Right ventricle myocardium superior (tissue), 1 donor: ENCODE measurements at regions not wholly inside any gene's neighbourhood (a gene's known extent, or its start where the extent isn't known, plus 50 kb on each side); places are given as distances from the start of the nearest gene placed in this dataset.

Experiments
- ATAC-seq: fragments of 200-7000 bp; cut with Tn5 transposase; one replicate; pipeline ENCODE4 v1.9.1; 2020; ENCODE audit warnings: mild to moderate bottlenecking; ENCODE audit not compliant: poor library complexity
- DNase-seq: peaks from one replicate; pipeline ENCODE4 v3.0.0-alpha.2; 2020
- intact Hi-C: fragments of 100-400 bp; cut with DNase I; formaldehyde crosslinking; loops from one replicate; pipeline ENCODE4 v1.11.2; 2022
- donor health status: DM: no; HTN: yes; CAD: no; lungs with severe emphysema.

DNA sequence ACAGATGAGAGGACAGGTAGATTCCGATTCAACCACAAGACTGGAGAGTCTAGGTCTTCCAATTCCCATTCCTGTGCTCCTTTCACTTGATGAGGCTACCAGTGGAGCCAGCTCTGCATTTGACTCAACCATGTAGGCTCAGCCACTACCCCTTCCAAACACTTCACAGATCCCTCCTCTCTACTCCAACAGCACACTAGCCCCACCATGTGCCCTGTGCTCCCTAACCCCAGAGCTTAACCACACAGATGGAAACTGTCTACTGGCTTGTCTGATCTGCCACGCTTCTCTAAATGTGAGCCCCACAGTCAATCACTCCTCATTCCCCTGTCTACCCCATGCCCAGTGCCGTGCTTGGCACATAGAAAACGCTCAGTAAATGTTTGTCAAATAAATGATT lies 508.2 kb downstream of the CDK5RAP2 start:
- intact Hi-C loops: no loop called here
- DNase-seq (no peak), ATAC-seq (no peak)

DNA sequence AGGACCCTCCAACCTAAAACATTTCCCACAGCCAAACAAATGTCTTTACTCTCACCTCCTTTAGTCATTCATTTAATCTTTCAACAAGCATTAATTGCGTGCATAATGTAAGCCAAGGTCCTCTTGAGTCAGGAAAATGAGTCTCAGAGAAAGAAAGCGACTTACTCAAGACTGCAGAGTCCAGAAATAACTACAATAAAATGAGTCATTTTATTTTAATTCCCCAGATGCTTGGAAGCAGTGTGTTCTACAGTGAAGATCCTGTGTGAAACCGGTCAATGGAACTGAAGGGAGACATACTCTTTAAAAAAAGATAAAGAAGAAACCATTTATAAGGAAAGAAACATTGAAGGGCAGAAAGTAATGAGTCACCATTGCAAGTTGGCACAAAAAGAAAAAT lies 513.7 kb downstream of the CDK5RAP2 start:
- intact Hi-C loops: no loop called here
- DNase-seq: no peak
- ATAC-seq: no peak

GRCh38 chr9:120065151-120065550 lies 514.8 kb downstream of the CDK5RAP2 start:
- DNase-seq: no peak
- intact Hi-C loops: no loop called here

DNA sequence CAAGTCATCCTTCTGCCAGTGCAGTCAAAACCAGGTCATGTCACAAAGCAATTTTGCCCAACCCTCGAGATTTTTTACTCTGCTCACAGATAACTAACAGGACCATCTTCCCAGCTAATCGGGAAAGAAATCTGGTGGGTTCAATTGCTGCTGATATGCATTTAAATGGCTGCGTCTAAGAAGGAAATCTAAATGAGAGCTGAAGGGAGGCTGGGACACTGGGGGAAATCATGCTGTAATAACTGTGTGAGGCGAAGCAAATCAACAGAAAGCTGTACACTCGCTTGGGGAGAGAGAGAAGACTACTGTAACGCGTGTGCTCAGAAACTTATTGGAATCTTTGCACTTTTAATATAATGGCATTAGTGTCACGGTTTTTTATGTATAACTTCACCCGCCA lies 535.0 kb downstream of the CDK5RAP2 start:
- intact Hi-C loops: no loop called here
- DNase-seq (no peak), ATAC-seq (no peak)

More at GRCh38 chr9:120065151-120065550, 514.8 kb downstream of the CDK5RAP2 start:
- no peak for ATAC-seq

- intact Hi-C loops: no loop called here
- ATAC-seq: no peak
- no peak for DNase-seq
Measured at GRCh38 chr9:120043448-120043847, 536.5 kb downstream of the CDK5RAP2 start.

DNA sequence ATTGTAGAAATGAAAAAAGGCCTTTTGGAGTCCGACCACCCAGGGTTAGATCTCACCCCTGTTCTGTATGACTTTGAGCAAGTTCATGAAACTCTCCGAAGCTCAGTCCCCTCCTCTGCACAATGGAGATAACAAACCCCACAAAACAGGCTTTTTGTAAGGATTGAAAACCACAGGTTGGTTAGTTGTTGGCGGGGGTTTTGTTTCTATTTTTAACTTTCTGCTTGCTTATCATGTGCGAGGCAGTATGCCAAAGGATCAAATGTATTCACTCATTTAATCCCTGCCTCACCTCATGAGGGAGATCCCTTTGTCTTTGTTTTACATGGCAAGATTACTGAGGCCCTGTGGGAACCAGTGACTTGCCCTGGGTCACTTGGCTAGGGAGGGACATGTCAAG lies 539.1 kb downstream of the CDK5RAP2 start:
- intact Hi-C loops: no loop called here
- no peak for DNase-seq
- no peak for ATAC-seq

DNA sequence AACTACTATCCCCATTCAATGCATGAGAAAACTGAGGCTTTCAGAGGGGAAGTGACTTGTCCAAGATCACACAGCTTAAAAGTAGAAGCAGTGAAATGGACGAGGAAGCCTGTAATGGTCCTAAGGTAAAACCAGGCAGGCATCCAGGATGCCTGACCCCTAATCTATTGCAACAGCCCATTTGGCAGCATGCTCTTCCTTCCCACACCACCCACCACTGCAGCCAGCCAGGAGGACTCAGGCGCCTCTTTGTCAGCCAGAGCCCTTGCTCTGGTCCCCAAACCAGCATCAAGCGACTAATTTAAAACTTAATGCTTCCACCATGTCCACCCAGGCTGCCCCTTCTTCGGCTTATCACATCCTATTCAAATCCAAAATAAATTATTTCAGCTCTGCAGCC lies 541.6 kb downstream of the CDK5RAP2 start:
- ATAC-seq: no peak
- intact Hi-C loops: no loop called here
- no peak for DNase-seq

DNA sequence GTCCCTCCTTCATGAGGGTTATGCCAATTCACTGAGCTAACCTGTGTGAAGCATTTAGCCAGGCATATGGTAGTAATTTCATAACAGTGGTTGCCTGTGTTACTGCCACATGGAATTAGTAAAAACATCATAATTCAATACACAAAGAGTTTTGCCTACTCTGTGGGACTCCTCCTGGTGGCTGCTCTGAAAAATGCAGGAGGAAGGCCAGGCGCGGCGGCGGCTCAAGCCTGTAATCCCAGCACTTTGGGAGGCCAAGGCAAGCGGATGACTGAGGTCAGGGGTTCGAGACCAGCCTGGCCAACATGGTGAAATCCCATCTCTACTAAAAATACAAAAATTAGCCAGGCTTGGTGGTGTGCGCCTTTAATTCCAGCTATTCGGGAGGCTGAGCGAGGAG lies 547.3 kb downstream of the CDK5RAP2 start:
- ATAC-seq (no peak), DNase-seq (no peak)
- intact Hi-C loops: no loop called here

GRCh38 chr9:120030847-120031246 lies 549.1 kb downstream of the CDK5RAP2 start:
- ATAC-seq (no peak), DNase-seq (no peak)
- intact Hi-C loops: no loop called here

GRCh38 chr9:120018550-120018949 lies 561.4 kb downstream of the CDK5RAP2 start:
- DNase-seq (no peak), ATAC-seq (no peak)
- intact Hi-C loops: no loop called here

- DNase-seq (no peak), ATAC-seq (no peak)
- intact Hi-C loops: no loop called here
Measured at GRCh38 chr9:120018037-120018436, 561.9 kb downstream of the CDK5RAP2 start.

DNA sequence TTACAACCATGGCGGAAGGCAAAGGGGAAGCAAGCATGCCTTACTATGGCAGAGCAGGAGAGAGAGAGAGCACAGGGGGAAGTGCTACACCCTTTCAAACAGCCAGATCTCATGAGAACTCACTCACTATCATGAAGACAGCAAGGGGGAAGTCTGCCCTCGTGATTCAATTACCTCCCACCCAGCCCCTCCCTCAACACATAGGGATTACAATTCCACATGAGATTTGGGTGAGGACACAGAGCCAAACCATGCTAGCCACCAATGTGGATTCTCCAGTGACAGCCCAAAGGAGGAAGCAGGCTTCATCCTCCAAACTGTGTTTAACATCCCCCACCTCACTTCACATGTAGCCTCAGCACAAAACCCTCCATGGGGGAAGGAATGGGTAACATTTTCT lies 563.7 kb downstream of the CDK5RAP2 start:
- intact Hi-C loops: no loop called here
- DNase-seq: no peak
- no peak for ATAC-seq

GRCh38 chr9:120014796-120015195 lies 565.2 kb downstream of the CDK5RAP2 start:
- intact Hi-C loops: no loop called here
- DNase-seq (no peak), ATAC-seq (no peak)

GRCh38 chr9:120009856-120010255 lies 570.1 kb downstream of the CDK5RAP2 start:
- ATAC-seq (no peak), DNase-seq (no peak)
- intact Hi-C loops: no loop called here

DNA sequence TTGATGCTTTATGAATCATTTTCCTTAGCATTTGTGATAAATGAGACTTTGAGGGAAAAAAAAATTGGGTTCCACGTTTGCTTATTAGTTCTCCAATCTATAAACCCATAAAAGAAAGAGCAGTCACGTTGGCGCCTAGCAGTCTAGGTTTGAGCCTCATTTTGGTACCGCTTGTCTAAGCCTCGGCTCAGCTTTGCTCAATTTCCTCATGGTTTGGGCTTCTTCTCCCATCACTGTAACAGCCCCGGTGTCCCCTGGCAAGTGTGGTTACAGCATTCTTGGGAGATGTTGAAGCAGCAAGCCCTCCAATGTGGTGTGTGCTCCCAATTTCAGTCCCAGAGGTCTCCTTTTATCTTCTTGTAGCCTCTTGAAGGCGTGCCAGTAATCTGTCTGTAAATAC lies 578.4 kb downstream of the CDK5RAP2 start:
- DNase-seq (no peak), ATAC-seq (no peak)
- intact Hi-C loops: no loop called here

DNA sequence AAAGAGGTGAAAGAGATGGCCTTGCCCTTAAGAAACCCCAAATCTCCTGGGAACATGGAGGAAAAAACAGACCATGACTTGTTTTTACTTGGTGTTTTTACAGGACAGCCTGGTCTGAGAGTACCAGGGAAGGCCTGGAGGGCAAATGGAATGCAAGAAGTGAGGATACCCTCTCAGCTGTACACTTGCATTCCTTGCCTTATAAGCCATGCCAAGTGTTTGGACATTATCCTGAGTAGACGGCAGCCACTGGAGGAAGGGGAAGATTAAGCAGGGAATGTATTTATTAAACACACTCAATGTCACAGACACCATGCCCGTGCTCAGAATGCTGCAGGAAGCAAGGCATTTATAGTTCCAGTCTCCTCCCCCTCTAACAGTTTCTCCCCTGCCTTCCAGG lies 581.4 kb downstream of the CDK5RAP2 start:
- intact Hi-C loops: no loop called here
- ATAC-seq (no peak), DNase-seq (no peak)

- ATAC-seq (no peak), DNase-seq (no peak)
- intact Hi-C loops: no loop called here
Measured at GRCh38 chr9:119991797-119992196, 588.2 kb downstream of the CDK5RAP2 start.

DNA sequence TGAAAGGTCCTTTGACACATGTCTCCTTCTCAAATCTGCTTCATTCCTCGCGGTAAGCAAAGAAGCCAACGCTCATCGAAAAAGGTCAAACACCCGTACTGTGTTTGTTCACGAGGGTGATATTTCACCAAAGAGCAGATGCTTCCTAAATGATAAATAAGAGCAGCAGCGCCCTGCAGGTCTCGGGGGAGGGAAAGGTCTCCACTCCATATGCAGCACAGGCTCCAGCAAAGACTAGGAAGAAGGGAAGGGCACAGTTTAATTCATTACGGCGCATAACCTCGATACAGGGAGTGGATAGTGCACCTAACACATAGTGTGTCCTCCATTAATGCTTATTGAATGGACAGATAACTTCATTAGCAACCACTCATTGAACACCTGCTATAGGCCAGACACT lies 593.3 kb downstream of the CDK5RAP2 start:
- intact Hi-C loops: no loop called here
- no peak for ATAC-seq
- DNase-seq: no peak

DNA sequence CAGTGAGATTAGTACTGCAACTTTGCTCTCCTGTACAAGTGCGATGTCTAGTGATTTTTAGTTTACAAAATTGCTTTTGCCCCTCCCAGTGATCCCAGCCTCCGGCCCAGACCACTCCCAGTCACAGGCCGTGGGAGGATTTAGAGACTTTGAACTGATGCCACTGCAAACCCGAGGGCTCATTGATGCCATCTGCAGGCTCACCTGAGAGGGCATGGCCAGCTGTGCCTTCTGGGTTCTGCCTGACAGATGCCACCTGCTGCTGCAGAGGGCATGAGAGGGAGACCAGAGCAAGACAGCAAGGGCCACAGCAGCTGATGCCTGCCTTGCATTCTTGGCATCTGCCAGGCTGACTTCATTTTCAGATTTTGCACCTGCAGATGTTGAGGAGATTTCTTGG lies 593.8 kb downstream of the CDK5RAP2 start:
- no peak for DNase-seq
- intact Hi-C loops: no loop called here
- ATAC-seq: no peak

GRCh38 chr9:119974026-119974425 lies 604.8 kb upstream of the BRINP1 start:
- ATAC-seq: no peak
- intact Hi-C loops: no loop called here
- DNase-seq: no peak

DNA sequence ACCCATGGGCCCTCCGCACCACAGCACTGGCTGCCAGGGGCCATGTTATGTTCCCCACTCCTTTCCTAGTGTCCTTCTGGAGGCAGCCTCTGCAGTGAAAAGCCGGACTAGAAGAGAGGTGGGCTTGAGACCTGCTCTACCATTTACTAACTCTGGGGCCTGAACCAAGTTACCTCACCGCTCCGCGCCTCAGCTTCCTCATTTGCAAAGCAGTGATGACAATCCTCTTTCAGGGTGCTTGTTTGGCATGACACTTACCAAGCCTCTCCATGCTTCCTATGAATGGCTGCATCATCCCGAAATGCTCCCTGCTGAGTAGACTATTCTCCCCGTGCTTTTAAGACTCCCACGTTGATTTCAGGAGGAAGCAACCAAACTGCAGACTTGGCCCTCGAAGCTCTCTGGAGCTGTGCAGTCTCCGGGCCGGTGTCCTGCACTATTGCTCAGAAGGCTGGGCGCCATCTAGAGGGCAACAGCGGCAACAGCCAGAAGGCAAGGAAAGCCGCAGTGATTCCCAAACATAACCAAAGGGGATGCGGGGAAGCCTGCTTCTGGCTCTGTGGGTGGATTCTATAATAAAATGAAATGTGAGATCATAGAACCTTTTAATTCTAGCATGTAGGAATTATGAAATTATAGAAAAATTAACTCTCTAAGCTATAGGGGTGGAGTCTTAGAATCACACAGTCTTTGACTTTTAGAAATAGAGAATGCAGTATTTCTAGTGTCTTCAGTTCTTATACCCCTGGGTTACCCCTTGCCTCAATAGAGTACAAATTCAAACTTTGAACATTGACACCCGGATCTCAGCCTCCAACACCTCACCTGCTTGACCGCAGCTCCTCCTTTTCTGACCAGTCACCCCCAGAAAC lies 599.8 kb upstream of the BRINP1 start:
- DNase-seq (peak; percentile 84), ATAC-seq (peak; percentile 94)
- intact Hi-C loops: loop anchor here (2.0 to 10.0 kb wide), 2 partner anchors 412 to 506 kb away; no protein-coding TSS in a partner anchor
